ENCODE measurements at regions not wholly inside any gene's neighbourhood (a gene's known extent, or its start where the extent isn't known, plus 50 kb on each side); places are given as distances from the start of the nearest gene placed in this dataset.

- no peaks in the 10 kb centered on the region for H3K9me3 Mint-ChIP-seq (ENCODE audit: unreplicated experiment)
- H3K36me3 Mint-ChIP-seq (ENCODE audit: low read depth, unreplicated experiment): no peaks in the 10 kb centered on the region
- no peak overlapping the region for H3K27ac ChIP-seq (ENCODE audit: low read depth, low read length)
- H3K4me1 Mint-ChIP-seq (ENCODE audit: low read depth, unreplicated experiment): no peaks in the 10 kb centered on the region
- H3K79me2 ChIP-seq (ENCODE audit: insufficient read depth, low read length): no peaks in the 10 kb centered on the region
- no peak overlapping the region for H2AFZ ChIP-seq (ENCODE audit: low read depth, low read length)
- H3K27me3 ChIP-seq (ENCODE audit: insufficient read depth, low read length): no peaks in the 10 kb centered on the region
- H3K4me1 ChIP-seq (ENCODE audit: insufficient read depth, low read length): no peaks in the 10 kb centered on the region
- no peak overlapping the region for H3K4me3 ChIP-seq (ENCODE audit: insufficient read depth, low read depth, low read length)
- H3K27ac Mint-ChIP-seq (ENCODE audit: unreplicated experiment): no peak overlapping the region
- H3K36me3 ChIP-seq (ENCODE audit: insufficient read depth, low read length): no peaks in the 10 kb centered on the region
- no peak overlapping the region for H3K4me2 ChIP-seq (ENCODE audit: low read length)
- TF ChIP-seq CTCF (IDR thresholded peaks at IDR 0.05; ENCODE audit: insufficient read depth, low read depth, low read length) (no peak), EZH2 (IDR thresholded peaks at IDR 0.05; ENCODE audit: insufficient read depth, low read length) (no peak)
- no peaks in the 10 kb centered on the region for H3K9me3 ChIP-seq (ENCODE audit: insufficient read depth, low read depth, low read length)
- no peak overlapping the region for H3K9ac ChIP-seq (ENCODE audit: low read length)
- no peak overlapping the region for H3K4me3 Mint-ChIP-seq (ENCODE audit: unreplicated experiment)
- H3K27me3 Mint-ChIP-seq (ENCODE audit: low read depth, unreplicated experiment): no peaks in the 10 kb centered on the region
- H4K20me1 ChIP-seq (ENCODE audit: insufficient read depth, low read length): no peaks in the 10 kb centered on the region
- FAIRE-seq: no peak
- no peak for DNase-seq (ENCODE audit: low read depth)
These were observed 339.8 kb upstream of the OBI1 start for GRCh38 chr13:78998630-78999315.

DNA sequence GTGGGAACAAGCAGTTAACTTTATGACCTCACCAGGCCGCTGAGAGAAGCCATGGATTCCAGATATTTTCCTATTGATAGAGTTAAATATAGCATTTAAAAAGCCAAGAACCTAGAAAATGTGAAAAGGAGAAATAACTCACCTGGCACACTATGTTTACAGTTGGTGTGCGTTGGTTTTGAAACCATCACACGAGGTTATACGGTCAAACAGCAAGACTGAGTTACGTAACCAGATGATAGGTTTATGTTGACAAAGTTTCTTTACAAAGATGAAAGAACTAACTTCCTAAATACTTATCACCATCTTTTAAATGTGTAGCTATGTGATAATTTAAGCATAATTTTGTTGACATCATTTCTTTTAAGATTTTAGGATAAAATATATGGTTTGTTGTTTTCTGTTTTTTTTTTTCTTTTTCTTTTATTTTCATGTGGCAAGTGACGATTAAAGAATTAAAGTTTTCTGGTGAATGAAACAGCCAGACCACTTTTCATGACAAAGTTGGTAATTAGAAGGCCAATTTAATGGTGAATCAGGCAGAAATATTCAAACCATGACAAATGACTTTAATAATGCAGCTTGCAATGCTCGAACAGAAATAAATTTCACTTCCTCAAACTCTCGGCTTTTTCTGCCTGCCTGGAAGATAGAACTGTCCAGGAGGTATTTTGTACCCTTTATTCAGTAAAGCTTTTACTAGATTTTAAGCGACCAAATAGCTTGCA, 339.1 kb upstream of the OBI1 start:
- Mint-ChIP-seq H3K27me3 (ENCODE audit: low read depth, unreplicated experiment) (no peaks in the 10 kb centered on the region), H3K27ac (ENCODE audit: unreplicated experiment) (no peak overlapping the region), H3K9me3 (ENCODE audit: unreplicated experiment) (no peaks in the 10 kb centered on the region), H3K4me3 (ENCODE audit: unreplicated experiment) (no peak overlapping the region), H3K4me1 (ENCODE audit: low read depth, unreplicated experiment) (no peaks in the 10 kb centered on the region), H3K36me3 (ENCODE audit: low read depth, unreplicated experiment) (no peaks in the 10 kb centered on the region)
- no peaks in the 10 kb centered on the region for H3K27me3 ChIP-seq (ENCODE audit: insufficient read depth, low read length)
- no peaks in the 10 kb centered on the region for H4K20me1 ChIP-seq (ENCODE audit: insufficient read depth, low read length)
- no peaks in the 10 kb centered on the region for H3K9me3 ChIP-seq (ENCODE audit: insufficient read depth, low read depth, low read length)
- H2AFZ ChIP-seq (ENCODE audit: low read depth, low read length): no peak overlapping the region
- no peaks in the 10 kb centered on the region for H3K4me1 ChIP-seq (ENCODE audit: insufficient read depth, low read length)
- FAIRE-seq (no peak), DNase-seq (ENCODE audit: low read depth) (no peak)
- no peaks in the 10 kb centered on the region for H3K79me2 ChIP-seq (ENCODE audit: insufficient read depth, low read length)
- TF ChIP-seq CTCF (IDR thresholded peaks at IDR 0.05; ENCODE audit: insufficient read depth, low read depth, low read length) (no peak), EZH2 (IDR thresholded peaks at IDR 0.05; ENCODE audit: insufficient read depth, low read length) (no peak)
- no peak overlapping the region for H3K27ac ChIP-seq (ENCODE audit: low read depth, low read length)
- no peak overlapping the region for H3K9ac ChIP-seq (ENCODE audit: low read length)
- H3K36me3 ChIP-seq (ENCODE audit: insufficient read depth, low read length): no peaks in the 10 kb centered on the region
- no peak overlapping the region for H3K4me2 ChIP-seq (ENCODE audit: low read length)
- H3K4me3 ChIP-seq (ENCODE audit: insufficient read depth, low read depth, low read length): no peak overlapping the region

GRCh38 chr13:78993792-78994191, 334.8 kb upstream of the OBI1 start:
- no peaks in the 10 kb centered on the region for H3K36me3 ChIP-seq (ENCODE audit: insufficient read depth, low read length)
- no peaks in the 10 kb centered on the region for H4K20me1 ChIP-seq (ENCODE audit: insufficient read depth, low read length)
- H3K9me3 Mint-ChIP-seq (ENCODE audit: unreplicated experiment): no peaks in the 10 kb centered on the region
- no peak overlapping the region for H3K9ac ChIP-seq (ENCODE audit: low read length)
- no peak overlapping the region for H3K4me3 ChIP-seq (ENCODE audit: insufficient read depth, low read depth, low read length)
- no peaks in the 10 kb centered on the region for H3K9me3 ChIP-seq (ENCODE audit: insufficient read depth, low read depth, low read length)
- no peaks in the 10 kb centered on the region for H3K27me3 ChIP-seq (ENCODE audit: insufficient read depth, low read length)
- H3K27ac Mint-ChIP-seq (ENCODE audit: unreplicated experiment): no peak overlapping the region
- no peak overlapping the region for H3K4me3 Mint-ChIP-seq (ENCODE audit: unreplicated experiment)
- H3K4me1 Mint-ChIP-seq (ENCODE audit: low read depth, unreplicated experiment): no peaks in the 10 kb centered on the region
- no peak overlapping the region for H3K4me2 ChIP-seq (ENCODE audit: low read length)
- no peaks in the 10 kb centered on the region for H3K4me1 ChIP-seq (ENCODE audit: insufficient read depth, low read length)
- no peak for TF ChIP-seq EZH2 (IDR thresholded peaks at IDR 0.05; ENCODE audit: insufficient read depth, low read length)
- H2AFZ ChIP-seq (ENCODE audit: low read depth, low read length): no peak overlapping the region
- H3K36me3 Mint-ChIP-seq (ENCODE audit: low read depth, unreplicated experiment): no peaks in the 10 kb centered on the region
- no peaks in the 10 kb centered on the region for H3K79me2 ChIP-seq (ENCODE audit: insufficient read depth, low read length)
- H3K27ac ChIP-seq (ENCODE audit: low read depth, low read length): no peak overlapping the region
- DNase-seq (ENCODE audit: low read depth) (no peak), FAIRE-seq (no peak)
- H3K27me3 Mint-ChIP-seq (ENCODE audit: low read depth, unreplicated experiment): no peaks in the 10 kb centered on the region

Data from astrocyte (in vitro differentiated cells and primary cell).